ENCODE measurements at regions not wholly inside any gene's neighbourhood (a gene's known extent, or its start where the extent isn't known, plus 50 kb on each side); places are given as distances from the start of the nearest gene placed in this dataset.

GRCh38 chr12:127179176-127179575, 1087.8 kb upstream of the TMEM132C start:
- H3K9me3 Mint-ChIP-seq (ENCODE audit: low read depth) = peaks cover 11% of the 10 kb centered on the region
- H3K27ac Mint-ChIP-seq = no peak overlapping the region
- H3K4me1 Mint-ChIP-seq (ENCODE audit: low read depth) = no peaks in the 10 kb centered on the region
- peaks cover 3% of the 10 kb centered on the region for H3K36me3 Mint-ChIP-seq (ENCODE audit: insufficient read depth)
- DNase-seq (ENCODE audit: low spot score, unreplicated experiment) = no peak
- no peak for TF ChIP-seq CTCF (IDR thresholded peaks at IDR 0.05; ENCODE audit: unreplicated experiment)
- H3K27me3 Mint-ChIP-seq = no peaks in the 10 kb centered on the region
- H3K4me3 Mint-ChIP-seq (ENCODE audit: low read depth) = no peak overlapping the region

- Mint-ChIP-seq H3K4me3 (ENCODE audit: low read depth) (no peak overlapping the region), H3K4me1 (ENCODE audit: low read depth) (no peaks in the 10 kb centered on the region), H3K9me3 (ENCODE audit: low read depth) (peaks cover 8% of the 10 kb centered on the region), H3K27ac (no peak overlapping the region), H3K27me3 (no peaks in the 10 kb centered on the region), H3K36me3 (ENCODE audit: insufficient read depth) (peaks cover 3% of the 10 kb centered on the region)
- no peak for TF ChIP-seq CTCF (IDR thresholded peaks at IDR 0.05; ENCODE audit: unreplicated experiment)
- DNase-seq (ENCODE audit: low spot score, unreplicated experiment) = no peak
Measured at GRCh38 chr12:127182018-127182417, 1085.0 kb upstream of the TMEM132C start.

GRCh38 chr12:127189992-127190391, 1077.0 kb upstream of the TMEM132C start:
- TF ChIP-seq CTCF (IDR thresholded peaks at IDR 0.05; ENCODE audit: unreplicated experiment) = no peak
- no peak for DNase-seq (ENCODE audit: low spot score, unreplicated experiment)
- Mint-ChIP-seq H3K4me3 (ENCODE audit: low read depth) (no peak overlapping the region), H3K4me1 (ENCODE audit: low read depth) (peaks cover 2% of the 10 kb centered on the region), H3K27me3 (no peaks in the 10 kb centered on the region), H3K27ac (no peak overlapping the region), H3K9me3 (ENCODE audit: low read depth) (no peaks in the 10 kb centered on the region), H3K36me3 (ENCODE audit: insufficient read depth) (no peaks in the 10 kb centered on the region)

- H3K27me3 Mint-ChIP-seq = no peaks in the 10 kb centered on the region
- TF ChIP-seq CTCF (IDR thresholded peaks at IDR 0.05; ENCODE audit: unreplicated experiment) = no peak
- H3K9me3 Mint-ChIP-seq (ENCODE audit: low read depth) = no peaks in the 10 kb centered on the region
- DNase-seq (ENCODE audit: low spot score, unreplicated experiment) = no peak
- H3K36me3 Mint-ChIP-seq (ENCODE audit: insufficient read depth) = no peaks in the 10 kb centered on the region
- peaks cover 2% of the 10 kb centered on the region for H3K4me1 Mint-ChIP-seq (ENCODE audit: low read depth)
- no peak overlapping the region for H3K27ac Mint-ChIP-seq
- no peak overlapping the region for H3K4me3 Mint-ChIP-seq (ENCODE audit: low read depth)
Measured at GRCh38 chr12:127191129-127191528, 1075.8 kb upstream of the TMEM132C start.

- Mint-ChIP-seq H3K4me1 (ENCODE audit: low read depth) (peaks cover 2% of the 10 kb centered on the region), H3K4me3 (ENCODE audit: low read depth) (no peak overlapping the region), H3K27me3 (no peaks in the 10 kb centered on the region), H3K27ac (no peak overlapping the region), H3K9me3 (ENCODE audit: low read depth) (no peaks in the 10 kb centered on the region), H3K36me3 (ENCODE audit: insufficient read depth) (no peaks in the 10 kb centered on the region)
- no peak for TF ChIP-seq CTCF (IDR thresholded peaks at IDR 0.05; ENCODE audit: unreplicated experiment)
- no peak for DNase-seq (ENCODE audit: low spot score, unreplicated experiment)
Measured at GRCh38 chr12:127192391-127192790, 1074.6 kb upstream of the TMEM132C start.

Data from progenitor cell of endocrine pancreas (in vitro differentiated cells).